Mucosa of descending colon (tissue), 3 donors: ENCODE measurements at regions not wholly inside any gene's neighbourhood (a gene's known extent, or its start where the extent isn't known, plus 50 kb on each side); places are given as distances from the start of the nearest gene placed in this dataset.
"Not testable (repeated sequence)": the region's sequence is repeated elsewhere in the genome, so short reads cannot be mapped to it uniquely, and the experiment has no call there.

Source experiments
- ATAC-seq: fragments of 200-7000 bp; cut with Tn5 transposase; one replicate; pipeline ENCODE4 v1.9.1; 2020; ENCODE audit warnings: mild to moderate bottlenecking, moderate library complexity
- DNase-seq, 3 donors: peaks; one replicate each; pipeline ENCODE4 v3.0.0-alpha.2; 2020
- H3K36me3 ChIP-seq: fragments of 200-600 bp; one replicate; pipeline ENCODE4 v1.8.0; 2021; ENCODE audit warnings: low read depth, mild to moderate bottlenecking
- H3K4me1 ChIP-seq: fragments of 200-600 bp; one replicate; pipeline ENCODE4 v1.8.0; 2021; ENCODE audit warnings: low read depth, mild to moderate bottlenecking
- H3K4me3 ChIP-seq: fragments of 200-600 bp; one replicate; pipeline ENCODE4 v1.8.0; 2021; ENCODE audit warnings: mild to moderate bottlenecking
- H3K9me3 ChIP-seq: fragments of 200-600 bp; one replicate; pipeline ENCODE4 v1.8.0; 2021; ENCODE audit warnings: mild to moderate bottlenecking
- CTCF ChIP-seq: fragments of 200-600 bp; IDR thresholded peaks from one replicate; pipeline ENCODE4 v1.8.0; 2022; ENCODE audit warnings: antibody characterized with exemption, mild to moderate bottlenecking
- intact Hi-C, 2 donors: fragments of 100-400 bp; cut with DNase I in 1 of 2; cut with micrococcal nuclease in 1 of 2; formaldehyde crosslinking; loops; one replicate each; pipeline versions ENCODE4 v1.11.0 to v1.11.1; 2022; cut with DNase I, micrococcal nuclease
- donor health status: DM: no; HTN: no; CAD: no; lungs with moderate emphysema.
- donor health status: DM: no; HTN: no; CAD: no.
- donor health status: DM: no; HTN: yes; CAD: no.

- DNase-seq = no peak
- Histone ChIP-seq H3K36me3 (no peaks in the 10 kb centered on the region), H3K9me3 (no peaks in the 10 kb centered on the region), H3K4me1 (no peaks in the 10 kb centered on the region), H3K4me3 (no peak overlapping the region)
- TF ChIP-seq CTCF = no peak
- intact Hi-C loops = no loop called here
- no peak for ATAC-seq
Measured at GRCh38 chr3:178129109-178129508, 407.1 kb upstream of the KCNMB2 start.

- Histone ChIP-seq H3K9me3 (no peaks in the 10 kb centered on the region), H3K36me3 (no peaks in the 10 kb centered on the region), H3K4me1 (no peaks in the 10 kb centered on the region), H3K4me3 (no peak overlapping the region)
- intact Hi-C loops = no loop called here
- no peak for DNase-seq
- no peak for ATAC-seq
- no peak for TF ChIP-seq CTCF
Measured at GRCh38 chr3:178131801-178132200, 404.4 kb upstream of the KCNMB2 start.

- Histone ChIP-seq H3K36me3 (no peaks in the 10 kb centered on the region), H3K4me3 (no peak overlapping the region), H3K4me1 (no peaks in the 10 kb centered on the region), H3K9me3 (no peaks in the 10 kb centered on the region)
- no peak for DNase-seq
- TF ChIP-seq CTCF = no peak
- ATAC-seq = no peak
- intact Hi-C loops = no loop called here
Measured at GRCh38 chr3:178137206-178137605, 399.0 kb upstream of the KCNMB2 start.

GRCh38 chr3:178137831-178138230, 398.4 kb upstream of the KCNMB2 start:
- ATAC-seq = no peak
- no peak for TF ChIP-seq CTCF
- H3K4me1 ChIP-seq = no peaks in the 10 kb centered on the region
- no peak for DNase-seq
- intact Hi-C loops = no loop called here
- no peak overlapping the region for H3K4me3 ChIP-seq
- no peaks in the 10 kb centered on the region for H3K9me3 ChIP-seq
- no peaks in the 10 kb centered on the region for H3K36me3 ChIP-seq

GRCh38 chr3:178139116-178139515, 397.1 kb upstream of the KCNMB2 start:
- Histone ChIP-seq H3K36me3 (no peaks in the 10 kb centered on the region), H3K9me3 (no peaks in the 10 kb centered on the region), H3K4me1 (no peaks in the 10 kb centered on the region), H3K4me3 (no peak overlapping the region)
- intact Hi-C loops = no loop called here
- TF ChIP-seq CTCF = no peak
- DNase-seq (no peak), ATAC-seq (no peak)

- no peaks in the 10 kb centered on the region for H3K4me1 ChIP-seq
- no peak for ATAC-seq
- H3K9me3 ChIP-seq = no peaks in the 10 kb centered on the region
- intact Hi-C loops = no loop called here
- no peaks in the 10 kb centered on the region for H3K36me3 ChIP-seq
- no peak overlapping the region for H3K4me3 ChIP-seq
- TF ChIP-seq CTCF = no peak
- DNase-seq = no peak
Measured at GRCh38 chr3:178140531-178141304, 395.5 kb upstream of the KCNMB2 start.

GRCh38 chr3:178141305-178141684, 394.9 kb upstream of the KCNMB2 start:
- H3K4me1 ChIP-seq, intact Hi-C loops, H3K4me3 ChIP-seq, DNase-seq, H3K36me3 ChIP-seq, ATAC-seq, H3K9me3 ChIP-seq: not testable (repeated sequence)
